ENCODE measurements at regions not wholly inside any gene's neighbourhood (a gene's known extent, or its start where the extent isn't known, plus 50 kb on each side); places are given as distances from the start of the nearest gene placed in this dataset.
"Not testable (repeated sequence)": the region's sequence is repeated elsewhere in the genome, so short reads cannot be mapped to it uniquely, and the experiment has no call there.

- no peak for DNase-seq
These were observed 1727.1 kb upstream of the SEL1L start for GRCh38 chr14:83260751-83261150.

- DNase-seq = no peak
These were observed 1735.9 kb upstream of the SEL1L start for GRCh38 chr14:83269583-83269982.

- DNase-seq = no peak
These were observed 1738.0 kb upstream of the SEL1L start for GRCh38 chr14:83271663-83272062.

- DNase-seq = no peak
These were observed 1747.1 kb upstream of the SEL1L start for GRCh38 chr14:83280719-83281118.

- no peak for DNase-seq
These were observed 1749.1 kb upstream of the SEL1L start for GRCh38 chr14:83282706-83283105.

GRCh38 chr14:83287300-83287699 lies 1753.6 kb upstream of the SEL1L start:
- no peak for DNase-seq

- DNase-seq = no peak
These were observed 1755.7 kb upstream of the SEL1L start for GRCh38 chr14:83289390-83289789.

GRCh38 chr14:83289896-83290295 lies 1756.2 kb upstream of the SEL1L start:
- DNase-seq = no peak

GRCh38 chr14:83290447-83290846 lies 1756.8 kb upstream of the SEL1L start:
- DNase-seq = no peak

- no peak for DNase-seq
These were observed 1758.1 kb upstream of the SEL1L start for GRCh38 chr14:83291714-83292113.

GRCh38 chr14:83294941-83295340 lies 1761.3 kb upstream of the SEL1L start:
- DNase-seq = no peak

GRCh38 chr14:83297361-83297760 lies 1763.7 kb upstream of the SEL1L start:
- DNase-seq = no peak

GRCh38 chr14:83298016-83298415 lies 1764.4 kb upstream of the SEL1L start:
- DNase-seq = not testable (repeated sequence)

GRCh38 chr14:83300476-83301064 lies 1766.9 kb upstream of the SEL1L start:
- DNase-seq = peak; percentile 22 to 26

- no peak for DNase-seq
These were observed 1768.1 kb upstream of the SEL1L start for GRCh38 chr14:83301791-83302190.

- no peak for DNase-seq
These were observed 1775.6 kb upstream of the SEL1L start for GRCh38 chr14:83309211-83309610.

- DNase-seq = no peak
These were observed 1776.2 kb upstream of the SEL1L start for GRCh38 chr14:83309833-83310232.

- DNase-seq = no peak
These were observed 1778.9 kb upstream of the SEL1L start for GRCh38 chr14:83312511-83312910.

GRCh38 chr14:83314764-83315163 lies 1781.1 kb upstream of the SEL1L start:
- no peak for DNase-seq

- DNase-seq = no peak
These were observed 1782.7 kb upstream of the SEL1L start for GRCh38 chr14:83316356-83316755.

GRCh38 chr14:83320837-83321236 lies 1787.2 kb upstream of the SEL1L start:
- no peak for DNase-seq

GRCh38 chr14:83331513-83331912 lies 1797.9 kb upstream of the SEL1L start:
- DNase-seq = no peak

GRCh38 chr14:83342590-83342989 lies 1808.9 kb upstream of the SEL1L start:
- no peak for DNase-seq

- DNase-seq = no peak
These were observed 1814.2 kb upstream of the SEL1L start for GRCh38 chr14:83347874-83348273.

- DNase-seq = no peak
These were observed 1822.0 kb upstream of the SEL1L start for GRCh38 chr14:83355609-83356008.

GRCh38 chr14:83356080-83356479 lies 1822.4 kb upstream of the SEL1L start:
- no peak for DNase-seq

Measured in SHP77 (cell line).